Activated CD8-positive, alpha-beta memory T cell treated with anti-CD3 and anti-CD28 coated beads, Interleukin-2, amount 50 U/mL, for 24 hours (primary cell): ENCODE measurements at regions not wholly inside any gene's neighbourhood (a gene's known extent, or its start where the extent isn't known, plus 50 kb on each side); places are given as distances from the start of the nearest gene placed in this dataset.
"Not testable (repeated sequence)": the region's sequence is repeated elsewhere in the genome, so short reads cannot be mapped to it uniquely, and the experiment has no call there.

Source experiments
- DNase-seq: peaks from one replicate; pipeline ENCODE4 v3.0.0-alpha.2; 2020; ENCODE audit errors: extremely low read depth

- DNase-seq = no peak
These were observed 56.3 kb upstream of the ZNF92 start for GRCh38 chr7:65317372-65317771.

GRCh38 chr7:65310761-65311160, 62.9 kb upstream of the ZNF92 start:
- DNase-seq = no peak

GRCh38 chr7:65308300-65308678, 65.4 kb upstream of the ZNF92 start:
- no peak for DNase-seq

GRCh38 chr7:65307651-65308299, 65.9 kb upstream of the ZNF92 start:
- DNase-seq = no peak

- DNase-seq = no peak
These were observed 69.5 kb upstream of the ZNF92 start for GRCh38 chr7:65304175-65304574.

- no peak for DNase-seq
These were observed 70.8 kb upstream of the ZNF92 start for GRCh38 chr7:65302883-65303282.

GRCh38 chr7:65301007-65301406, 72.6 kb upstream of the ZNF92 start:
- no peak for DNase-seq

GRCh38 chr7:65295409-65295808, 78.2 kb upstream of the ZNF92 start:
- DNase-seq = no peak

- DNase-seq = not testable (repeated sequence)
These were observed 83.3 kb upstream of the ZNF92 start for GRCh38 chr7:65290340-65290739.

GRCh38 chr7:65287023-65287422, 86.6 kb upstream of the ZNF92 start:
- DNase-seq = no peak

GRCh38 chr7:65285906-65286864, 87.5 kb upstream of the ZNF92 start:
- DNase-seq = no peak

GRCh38 chr7:65285241-65285640, 88.4 kb upstream of the ZNF92 start:
- DNase-seq = not testable (repeated sequence)

GRCh38 chr7:65279795-65280194, 93.9 kb upstream of the ZNF92 start:
- no peak for DNase-seq

GRCh38 chr7:65276822-65277221, 96.8 kb upstream of the ZNF92 start:
- no peak for DNase-seq

GRCh38 chr7:65271502-65271901, 102.2 kb upstream of the ZNF92 start:
- not testable (repeated sequence) for DNase-seq

GRCh38 chr7:65269150-65269856, 104.4 kb upstream of the ZNF92 start:
- no peak for DNase-seq

- no peak for DNase-seq
These were observed 104.9 kb upstream of the ZNF92 start for GRCh38 chr7:65268782-65269149.

GRCh38 chr7:65265933-65266519, 107.6 kb upstream of the ZNF92 start:
- no peak for DNase-seq

GRCh38 chr7:65264258-65264657, 109.4 kb upstream of the ZNF92 start:
- DNase-seq = no peak

- DNase-seq = not testable (repeated sequence)
These were observed 113.0 kb upstream of the ZNF92 start for GRCh38 chr7:65260673-65261072.

- not testable (repeated sequence) for DNase-seq
These were observed 113.7 kb upstream of the ZNF92 start for GRCh38 chr7:65259864-65260525.

GRCh38 chr7:65254061-65254460, 119.6 kb upstream of the ZNF92 start:
- no peak for DNase-seq
